AG04449 (cell line): ENCODE measurements at regions not wholly inside any gene's neighbourhood (a gene's known extent, or its start where the extent isn't known, plus 50 kb on each side); places are given as distances from the start of the nearest gene placed in this dataset.

ENCODE experiments used
- CTCF ChIA-PET: fragments of 350-600 bp; formaldehyde crosslinking; extraction: SDS; loops from one replicate; lab custom pipeline; 2021; ENCODE audit warnings: antibody characterized with exemption; lab: Yijun Ruan, JAX
- POLR2A ChIA-PET: fragments of 400-600, 350-600 bp; formaldehyde crosslinking; extraction: SDS; loops from one replicate; lab custom pipeline; 2020; ENCODE audit warnings: antibody characterized with exemption, inconsistent platforms; lab: Yijun Ruan, JAX
- DNase-seq: peaks from one replicate; pipeline ENCODE4 v3.0.0-alpha.2; 2010; ENCODE audit warnings: low read depth, low spot score
- H3K4me3 ChIP-seq: 2 replicates; pipeline ENCODE4 v1.5.1; 2011; ENCODE audit warnings: low read depth, mild to moderate bottlenecking, control low read depth, low read length
- CTCF ChIP-seq: IDR thresholded peaks from one replicate; pipeline ENCODE4 v1.5.1; 2011; ENCODE audit warnings: mild to moderate bottlenecking, moderate library complexity, low read length, control low read depth, inconsistent platforms; ENCODE audit not compliant: insufficient read depth; ENCODE audit errors: missing control alignments

GRCh38 chr4:187544461-187545053 lies 451.0 kb upstream of the ZFP42 start:
- DNase-seq = no peak
- POLR2A ChIA-PET = no interaction called here
- CTCF ChIA-PET = no interaction called here
- H3K4me3 ChIP-seq = no peak overlapping the region
- TF ChIP-seq CTCF = no peak

GRCh38 chr4:187547316-187547715 lies 448.3 kb upstream of the ZFP42 start:
- TF ChIP-seq CTCF = no peak
- DNase-seq = no peak
- ChIA-PET POLR2A (no interaction called here), CTCF (no interaction called here)
- H3K4me3 ChIP-seq = no peak overlapping the region

GRCh38 chr4:187550256-187550950 lies 445.2 kb upstream of the ZFP42 start:
- POLR2A ChIA-PET = no interaction called here
- TF ChIP-seq CTCF = no peak
- H3K4me3 ChIP-seq = no peak overlapping the region
- CTCF ChIA-PET = no interaction called here
- no peak for DNase-seq

GRCh38 chr4:187552781-187553180 lies 442.8 kb upstream of the ZFP42 start:
- no peak for TF ChIP-seq CTCF
- DNase-seq = no peak
- H3K4me3 ChIP-seq = no peak overlapping the region
- CTCF ChIA-PET = no interaction called here
- POLR2A ChIA-PET = no interaction called here

GRCh38 chr4:187555174-187555573 lies 440.4 kb upstream of the ZFP42 start:
- POLR2A ChIA-PET = no interaction called here

GRCh38 chr4:187558391-187558790 lies 437.2 kb upstream of the ZFP42 start:
- no peak overlapping the region for H3K4me3 ChIP-seq
- POLR2A ChIA-PET = no interaction called here
- CTCF ChIA-PET = interaction anchor here (1.0 kb wide), 1 partner anchor 10 kb away, joined by 4 read pairs; no protein-coding TSS in a partner anchor
- no peak for DNase-seq
- no peak for TF ChIP-seq CTCF

More at GRCh38 chr4:187555174-187555573, 440.4 kb upstream of the ZFP42 start:
- CTCF ChIA-PET = no interaction called here
- no peak for TF ChIP-seq CTCF
- no peak for DNase-seq
- no peak overlapping the region for H3K4me3 ChIP-seq
